ENCODE measurements at regions not wholly inside any gene's neighbourhood (a gene's known extent, or its start where the extent isn't known, plus 50 kb on each side); places are given as distances from the start of the nearest gene placed in this dataset.

DNA sequence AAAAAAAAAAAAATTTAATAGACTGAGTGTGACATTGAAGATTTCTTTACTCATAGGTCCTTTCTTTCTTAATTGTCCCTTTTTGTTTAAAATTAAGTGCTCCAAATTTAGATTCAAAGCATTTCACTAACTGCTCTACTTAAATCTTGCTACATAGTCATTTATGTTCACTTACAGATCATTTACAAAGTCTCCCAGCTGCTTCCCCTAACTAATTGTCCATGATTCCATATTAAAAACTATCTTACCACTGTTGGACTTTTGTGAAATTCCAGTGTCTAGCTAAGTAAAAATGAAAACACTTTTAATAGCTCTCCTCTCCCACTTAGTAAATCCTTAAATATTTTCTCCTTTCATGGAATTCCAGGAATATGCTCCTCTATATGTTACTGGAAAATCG lies 850.5 kb downstream of the NR2F1-AS1 start:
- TF ChIP-seq, protein P1, sequence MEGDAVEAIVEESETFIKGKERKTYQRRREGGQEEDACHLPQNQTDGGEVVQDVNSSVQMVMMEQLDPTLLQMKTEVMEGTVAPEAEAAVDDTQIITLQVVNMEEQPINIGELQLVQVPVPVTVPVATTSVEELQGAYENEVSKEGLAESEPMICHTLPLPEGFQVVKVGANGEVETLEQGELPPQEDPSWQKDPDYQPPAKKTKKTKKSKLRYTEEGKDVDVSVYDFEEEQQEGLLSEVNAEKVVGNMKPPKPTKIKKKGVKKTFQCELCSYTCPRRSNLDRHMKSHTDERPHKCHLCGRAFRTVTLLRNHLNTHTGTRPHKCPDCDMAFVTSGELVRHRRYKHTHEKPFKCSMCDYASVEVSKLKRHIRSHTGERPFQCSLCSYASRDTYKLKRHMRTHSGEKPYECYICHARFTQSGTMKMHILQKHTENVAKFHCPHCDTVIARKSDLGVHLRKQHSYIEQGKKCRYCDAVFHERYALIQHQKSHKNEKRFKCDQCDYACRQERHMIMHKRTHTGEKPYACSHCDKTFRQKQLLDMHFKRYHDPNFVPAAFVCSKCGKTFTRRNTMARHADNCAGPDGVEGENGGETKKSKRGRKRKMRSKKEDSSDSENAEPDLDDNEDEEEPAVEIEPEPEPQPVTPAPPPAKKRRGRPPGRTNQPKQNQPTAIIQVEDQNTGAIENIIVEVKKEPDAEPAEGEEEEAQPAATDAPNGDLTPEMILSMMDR (IDR thresholded peaks at IDR 0.05) = no peak
- no peak for TF ChIP-seq POLR2A (IDR thresholded peaks at IDR 0.05)
